H1 (cell line): ENCODE measurements at regions not wholly inside any gene's neighbourhood (a gene's known extent, or its start where the extent isn't known, plus 50 kb on each side); places are given as distances from the start of the nearest gene placed in this dataset.

Experiments
- CTCF ChIA-PET: fragments of 300-600 bp; sonication (Branson Sonifier 250); formaldehyde crosslinking; loops from one replicate; lab custom pipeline; 2021; ENCODE audit not compliant: partially characterized antibody; lab: Charles Lee
- POLR2A ChIA-PET: fragments of 300-600 bp; sonication (Branson Sonifier 250); formaldehyde crosslinking; loops from one replicate; lab custom pipeline; 2021; ENCODE audit warnings: inconsistent platforms; ENCODE audit not compliant: partially characterized antibody; lab: Charles Lee
- DNase-seq, 2 experiments: peaks; one replicate each; pipeline versions ENCODE4 v3.0.0 to v3.0.0-alpha.2; 2010 to 2022; ENCODE audit warnings: low spot score in 2 of 2, low read depth in 1 of 2, mixed read lengths in 1 of 2
- FAIRE-seq: peaks from 2 replicates; lab custom pipeline; 2011; peaks lifted over from hg19 to GRCh38; lab: Jason Lieb, UNC
- H2AFZ ChIP-seq: 2 replicates; pipeline ENCODE4 v1.8.1; 2012; ENCODE audit warnings: low read length, inconsistent platforms
- H2AK5ac ChIP-seq: 2 replicates; pipeline ENCODE4 v1.6.1; 2013; ENCODE audit warnings: low read depth, low read length
- H2BK120ac ChIP-seq: replicated peaks from 2 replicates; pipeline ENCODE3; 2013; ENCODE audit warnings: low read depth, low read length, inconsistent platforms
- H2BK12ac ChIP-seq: 2 replicates; pipeline ENCODE4 v1.6.1; 2013; ENCODE audit warnings: low read depth, low read length
- H2BK15ac ChIP-seq: 2 replicates; pipeline ENCODE4 v1.6.1; 2013; ENCODE audit warnings: low read length
- H2BK20ac ChIP-seq: 2 replicates; pipeline ENCODE4 v1.6.1; 2013; ENCODE audit warnings: low read length
- H2BK5ac ChIP-seq: 2 replicates; pipeline ENCODE4 v1.6.1; 2013; ENCODE audit warnings: low read depth, low read length
- H3K14ac ChIP-seq: 2 replicates; pipeline ENCODE4 v1.6.1; 2013; ENCODE audit warnings: inconsistent platforms; ENCODE audit not compliant: insufficient read length
- H3K18ac ChIP-seq: 2 replicates; pipeline ENCODE4 v1.6.1; 2013; ENCODE audit warnings: low read length; ENCODE audit errors: extremely low read depth
- H3K23ac ChIP-seq: 2 replicates; pipeline ENCODE4 v1.6.1; 2013; ENCODE audit warnings: inconsistent platforms; ENCODE audit not compliant: insufficient read length
- H3K23me2 ChIP-seq: 2 replicates; pipeline ENCODE4 v1.6.1; 2013; ENCODE audit warnings: low read depth, low read length
- H3K27ac ChIP-seq: 2 replicates; pipeline ENCODE4 v1.6.1; 2011; ENCODE audit warnings: low read depth, low read length, inconsistent platforms
- H3K27me3 ChIP-seq, 4 experiments: replicated peaks in 1 of 4; 1 replicate in 1 of 4; 2 replicates in 3 of 4; pipeline versions ENCODE4 v1.6.1 to v1.8.1; 2011 to 2013; ENCODE audit warnings: low read length in 3 of 4, mild to moderate bottlenecking in 3 of 4, inconsistent platforms in 2 of 4, mixed read lengths in 2 of 4, moderate library complexity in 1 of 4; ENCODE audit not compliant: control insufficient read depth in 3 of 4, insufficient read depth in 3 of 4; ENCODE audit errors: extremely low read depth in 1 of 4
- H3K36me3 ChIP-seq, 4 experiments: 2 replicates each; pipeline versions ENCODE4 v1.6.1 to v1.8.1; 2011 to 2013; ENCODE audit warnings: mild to moderate bottlenecking in 4 of 4, low read length in 3 of 4, moderate library complexity in 2 of 4, control low read depth in 1 of 4, inconsistent platforms in 1 of 4; ENCODE audit not compliant: insufficient read depth in 4 of 4, control insufficient read depth in 2 of 4
- H3K4ac ChIP-seq: replicated peaks from 2 replicates; pipeline ENCODE3; 2013; ENCODE audit warnings: low read length, low read depth, mixed read lengths, inconsistent platforms; ENCODE audit not compliant: insufficient read length
- H3K4me1 ChIP-seq, 4 experiments: replicated peaks in 1 of 4; 1 replicate in 1 of 4; 2 replicates in 3 of 4; pipeline versions ENCODE4 v1.6.1 to v1.8.1; 2011 to 2013; ENCODE audit warnings: low read length in 3 of 4, inconsistent platforms in 2 of 4, mixed read lengths in 1 of 4; ENCODE audit not compliant: insufficient read depth in 4 of 4, control insufficient read depth in 3 of 4
- H3K4me2 ChIP-seq, 2 experiments: 2 replicates each; pipeline versions ENCODE4 v1.6.1 to v1.8.1; 2011 to 2013; ENCODE audit warnings: low read depth in 2 of 2, low read length in 2 of 2, control low read depth in 1 of 2, inconsistent platforms in 1 of 2, mild to moderate bottlenecking in 1 of 2; ENCODE audit not compliant: insufficient read depth in 1 of 2
- H3K4me3 ChIP-seq, 4 experiments: fragments of 200-600, 300-600 bp in 1 of 4; sonication (generic), shearing (Covaris generic), sonication (Bioruptor Twin) in 1 of 4; 2 replicates each; pipeline versions ENCODE4 v1.5.1 to v1.8.1; 2011 to 2016; ENCODE audit warnings: low read length in 4 of 4, low read depth in 3 of 4, control low read depth in 2 of 4, inconsistent platforms in 2 of 4, mild to moderate bottlenecking in 2 of 4, mixed read lengths in 1 of 4, moderate library complexity in 1 of 4; ENCODE audit not compliant: insufficient read depth in 2 of 4; ENCODE audit errors: extremely low read depth in 1 of 4
- H3K56ac ChIP-seq: replicated peaks from 2 replicates; pipeline ENCODE3; 2013; ENCODE audit warnings: low read depth, mild to moderate bottlenecking, mixed read lengths, low read length, inconsistent platforms; ENCODE audit not compliant: insufficient read length
- H3K79me1 ChIP-seq: 2 replicates; pipeline ENCODE4 v1.6.1; 2013; ENCODE audit warnings: low read depth, low read length, control low read depth
- H3K79me2 ChIP-seq, 2 experiments: 2 replicates each; pipeline versions ENCODE4 v1.6.1 to v1.8.1; 2012 to 2013; ENCODE audit warnings: low read length in 2 of 2, mild to moderate bottlenecking in 2 of 2, inconsistent platforms in 1 of 2; ENCODE audit not compliant: insufficient read depth in 2 of 2, control insufficient read depth in 1 of 2
- H3K9ac ChIP-seq, 4 experiments: replicated peaks in 1 of 4; 1 replicate in 1 of 4; 2 replicates in 3 of 4; pipeline versions ENCODE4 v1.6.1 to v1.8.1; 2011 to 2013; ENCODE audit warnings: low read depth in 3 of 4, low read length in 3 of 4, control low read depth in 2 of 4, mild to moderate bottlenecking in 2 of 4, moderate library complexity in 2 of 4, inconsistent platforms in 1 of 4; ENCODE audit errors: extremely low read depth in 1 of 4
- H3K9me3 ChIP-seq, 2 experiments: 2 replicates each; pipeline versions ENCODE4 v1.6.1 to v1.8.1; 2012 to 2013; ENCODE audit warnings: mild to moderate bottlenecking in 2 of 2, moderate library complexity in 2 of 2, control low read depth in 1 of 2, inconsistent platforms in 1 of 2, low read depth in 1 of 2, low read length in 1 of 2, mixed read lengths in 1 of 2; ENCODE audit not compliant: insufficient read depth in 2 of 2
- H4K20me1 ChIP-seq, 2 experiments: replicated peaks in 1 of 2; 2 replicates each; pipeline versions ENCODE3 to v1.8.1; 2011 to 2013; ENCODE audit warnings: inconsistent platforms in 2 of 2, low read length in 2 of 2, mild to moderate bottlenecking in 1 of 2; ENCODE audit not compliant: insufficient read depth in 2 of 2, control insufficient read depth in 1 of 2
- H4K5ac ChIP-seq: 2 replicates; pipeline ENCODE4 v1.6.1; 2013; ENCODE audit warnings: low read length, low read depth, mixed read lengths, inconsistent platforms; ENCODE audit not compliant: insufficient read length
- H4K8ac ChIP-seq: 2 replicates; pipeline ENCODE4 v1.8.0; 2013; ENCODE audit warnings: mild to moderate bottlenecking, moderate library complexity, low read length, inconsistent platforms; ENCODE audit not compliant: insufficient read depth; ENCODE audit errors: extremely low read depth
- H4K91ac ChIP-seq: replicated peaks from 2 replicates; pipeline ENCODE3; 2013; ENCODE audit warnings: low read length, mixed read lengths, inconsistent platforms; ENCODE audit not compliant: insufficient read length
- CEBPB ChIP-seq: IDR thresholded peaks from 2 replicates; pipeline ENCODE4 v1.6.1; 2012; ENCODE audit warnings: low read depth, low read length
- HDAC6 ChIP-seq: IDR thresholded peaks from one replicate; pipeline ENCODE4 v1.7.1; 2012; ENCODE audit warnings: low read depth, mild to moderate bottlenecking, inconsistent platforms, low read length, moderate library complexity
- PHF8 ChIP-seq: fragments of 200-600 bp; sonication (generic); conservative IDR thresholded peaks from 2 replicates; pipeline ENCODE4 v1.7.1; 2012; ENCODE audit warnings: low read depth, mild to moderate bottlenecking, inconsistent platforms, low read length, moderate library complexity
- POLR2AphosphoS5 ChIP-seq: IDR thresholded peaks from 2 replicates; pipeline ENCODE4 v1.6.1; 2011; ENCODE audit warnings: low read depth, low read length
- SAP30 ChIP-seq: fragments of 300-600 bp; sonication (generic); IDR thresholded peaks from 2 replicates; pipeline ENCODE4 v1.7.1; 2012; ENCODE audit warnings: low read length, moderate library complexity, mild to moderate bottlenecking, inconsistent platforms; ENCODE audit not compliant: insufficient read depth, insufficient replicate concordance
- SIN3A ChIP-seq, 2 experiments: IDR thresholded peaks in 1 of 2; conservative IDR thresholded peaks in 1 of 2; 2 replicates each; pipeline ENCODE4 v1.6.1; 2011 to 2012; ENCODE audit warnings: low read length in 2 of 2, improper control_type of control experiment in 1 of 2, low read depth in 1 of 2, mild to moderate bottlenecking in 1 of 2
- SIRT6 ChIP-seq: IDR thresholded peaks from one replicate; pipeline ENCODE4 v1.7.1; 2012; ENCODE audit warnings: low read length, inconsistent platforms
- SIX5 ChIP-seq: IDR thresholded peaks from 2 replicates; pipeline ENCODE4 v1.6.1; 2011; ENCODE audit warnings: mild to moderate bottlenecking, low read depth, low read length
- SP1 ChIP-seq: IDR thresholded peaks from 2 replicates; pipeline ENCODE4 v1.6.1; 2011; ENCODE audit warnings: low read depth, low read length
- SP4 ChIP-seq: IDR thresholded peaks from 2 replicates; pipeline ENCODE4 v1.6.1; 2012; ENCODE audit warnings: low read length, inconsistent platforms
- SRF ChIP-seq: IDR thresholded peaks from 2 replicates; pipeline ENCODE4 v1.6.1; 2011; ENCODE audit warnings: mild to moderate bottlenecking, low read depth, low read length, moderate library complexity
- TAF7 ChIP-seq: optimal IDR thresholded peaks from 2 replicates; pipeline ENCODE3; 2011; ENCODE audit warnings: low read depth, mild to moderate bottlenecking, inconsistent platforms, low read length, moderate library complexity, borderline replicate concordance
- WGBS, 2 experiments: shearing (Covaris generic) in 1 of 2; methylation state at CpG; one replicate each; pipeline versions ENCODE4 v1.1.6 to v1.1.7; 2013 to 2015; ENCODE audit warnings: low lambda C conversion rate in 2 of 2, mixed read lengths in 2 of 2, inconsistent platforms in 1 of 2, low coverage in 1 of 2, missing lambda C conversion rate in 1 of 2; ENCODE audit not compliant: insufficient replicate concordance in 2 of 2, insufficient coverage in 1 of 2, insufficient read length in 1 of 2; ENCODE audit errors: extremely low coverage in 1 of 2, missing lambda C conversion rate in 1 of 2; 5-methylcytosine and 5-hydroxymethylcytosine counted together
- TF ChIP-seq, protein P1 (sequence below): IDR thresholded peaks from 2 replicates; pipeline ENCODE4 v1.6.1; 2012; ENCODE audit warnings: inconsistent platforms

DNA sequence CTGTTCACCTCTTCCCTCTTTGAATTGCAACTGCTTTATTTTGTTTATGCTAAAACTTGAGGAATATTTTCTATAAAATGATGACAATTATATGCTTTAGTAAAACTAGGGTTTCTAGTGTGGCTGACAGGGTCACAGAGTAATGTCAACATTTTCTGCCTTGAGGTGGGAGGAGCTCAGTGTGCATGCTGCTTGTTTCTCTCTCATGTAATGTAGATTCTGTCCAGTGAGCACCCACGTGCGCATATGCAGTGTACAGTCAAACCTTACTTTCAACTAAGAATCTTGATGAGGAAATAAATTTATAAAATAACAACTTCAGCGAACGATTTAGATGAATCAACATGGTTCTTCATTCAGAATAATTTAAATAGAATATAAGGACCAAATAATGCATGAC lies 603.9 kb downstream of the PCDH17 start:
- 99% methylated on average over 4 of the region's 4 CpGs; no CpG with 5 or more reads in 1 of the 2 experiments for WGBS, 2 experiments
- TF ChIP-seq PHF8 (no peak), SIN3A (conservative IDR thresholded peaks at IDR 0.05 in 1 of 2, IDR thresholded peaks at IDR 0.05 in 1 of 2; ENCODE audit: low read depth in 1 of 2, low read length in 2 of 2) (no peak), POLR2AphosphoS5 (no peak), SAP30 (no peak), TAF7 (no peak), SIX5 (no peak), SP4 (no peak), SIRT6 (no peak), SRF (no peak), HDAC6 (no peak), SP1 (no peak), CEBPB (no peak)
- TF ChIP-seq, protein P1, sequence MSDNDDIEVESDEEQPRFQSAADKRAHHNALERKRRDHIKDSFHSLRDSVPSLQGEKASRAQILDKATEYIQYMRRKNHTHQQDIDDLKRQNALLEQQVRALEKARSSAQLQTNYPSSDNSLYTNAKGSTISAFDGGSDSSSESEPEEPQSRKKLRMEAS = no peak

More for the DNA sequence above, 603.9 kb downstream of the PCDH17 start:
- H3K4me2 ChIP-seq = no peak overlapping the region
- H3K79me2 ChIP-seq = no peaks in the 10 kb centered on the region
- H3K23ac ChIP-seq = no peak overlapping the region
- H3K18ac ChIP-seq = no peak overlapping the region
- H3K36me3 ChIP-seq = no peaks in the 10 kb centered on the region
- H4K5ac ChIP-seq = no peak overlapping the region
- ChIA-PET CTCF (no interaction called here), POLR2A (no interaction called here)
- H3K4ac ChIP-seq = no peak overlapping the region
- no peaks in the 10 kb centered on the region for H4K20me1 ChIP-seq
- no peak overlapping the region for H4K8ac ChIP-seq
- H3K27ac ChIP-seq = no peak overlapping the region
- no peak overlapping the region for H2AFZ ChIP-seq
- no peaks in the 10 kb centered on the region for H3K23me2 ChIP-seq
- no peak overlapping the region for H3K4me3 ChIP-seq
- H2BK12ac ChIP-seq = no peak overlapping the region
- no peak overlapping the region for H2BK20ac ChIP-seq
- no peak overlapping the region for H4K91ac ChIP-seq
- H2BK120ac ChIP-seq = no peak overlapping the region
- FAIRE-seq (no peak), DNase-seq (no peak)
- no peak overlapping the region for H3K56ac ChIP-seq
- H3K9ac ChIP-seq = no peak overlapping the region
- H2BK15ac ChIP-seq = no peak overlapping the region
- H3K4me1 ChIP-seq = no peaks in the 10 kb centered on the region
- no peak overlapping the region for H2AK5ac ChIP-seq
- no peak overlapping the region for H2BK5ac ChIP-seq
- no peaks in the 10 kb centered on the region for H3K9me3 ChIP-seq
- no peak overlapping the region for H3K14ac ChIP-seq
- H3K79me1 ChIP-seq = no peaks in the 10 kb centered on the region
- H3K27me3 ChIP-seq = no peaks in the 10 kb centered on the region
